Endothelial cell of umbilical vein (primary cell): ENCODE measurements at regions not wholly inside any gene's neighbourhood (a gene's known extent, or its start where the extent isn't known, plus 50 kb on each side); places are given as distances from the start of the nearest gene placed in this dataset.

Experiments
- BruUV-seq: library from RNA; stranded (reverse); fragments of 400-500 nt; replicated peaks from 2 replicates; lab custom pipeline; 2021; lab: Mats Ljungman, UMichigan
- CTCF ChIA-PET: fragments of 300-600, 350-600 bp; sonication (Branson Sonifier 250); formaldehyde crosslinking; loops from one replicate; lab custom pipeline; 2021; ENCODE audit warnings: antibody characterized with exemption, inconsistent platforms; lab: Charles Lee
- POLR2A ChIA-PET: fragments of 300-600, 350-600 bp; sonication (Branson Sonifier 250); formaldehyde crosslinking; loops from one replicate; lab custom pipeline; 2021; ENCODE audit warnings: antibody characterized with exemption, inconsistent platforms; lab: Charles Lee
- DNase-seq: peaks from one replicate; pipeline ENCODE4 v3.0.0-alpha.2; 2011; ENCODE audit warnings: low read depth, low spot score
- FAIRE-seq: peaks from 2 replicates; lab custom pipeline; 2011; peaks lifted over from hg19 to GRCh38; lab: Jason Lieb, UNC
- H2AFZ ChIP-seq: 2 replicates; pipeline ENCODE4 v1.6.0; 2012; ENCODE audit warnings: low read depth, low read length, control low read depth, inconsistent platforms
- H3K27ac ChIP-seq: 2 replicates; pipeline ENCODE4 v1.5.1; 2011; ENCODE audit warnings: low read depth, mild to moderate bottlenecking, control low read depth, low read length, moderate library complexity; ENCODE audit not compliant: insufficient read depth
- H3K27me3 ChIP-seq, 2 experiments: 2 replicates each; pipeline versions ENCODE4 v1.6.0 to v1.6.1; 2011; ENCODE audit warnings: low read length in 2 of 2, mixed read lengths in 1 of 2; ENCODE audit not compliant: control insufficient read depth in 2 of 2, insufficient read depth in 2 of 2
- H3K36me3 ChIP-seq, 2 experiments: 2 replicates in 1 of 2; 3 replicates in 1 of 2; pipeline ENCODE4 v1.5.1; 2011; ENCODE audit warnings: low read length in 2 of 2, mild to moderate bottlenecking in 1 of 2, moderate library complexity in 1 of 2; ENCODE audit not compliant: control insufficient read depth in 2 of 2, insufficient read depth in 2 of 2; ENCODE audit errors: extremely low read depth in 1 of 2
- H3K4me1 ChIP-seq: 3 replicates; pipeline ENCODE4 v1.5.1; 2011; ENCODE audit warnings: mild to moderate bottlenecking, low read length; ENCODE audit not compliant: control insufficient read depth, insufficient read depth; ENCODE audit errors: extremely low read depth
- H3K4me2 ChIP-seq: 2 replicates; pipeline ENCODE4 v1.6.1; 2011; ENCODE audit warnings: low read length, control low read depth, mixed read lengths; ENCODE audit not compliant: insufficient read depth
- H3K4me3 ChIP-seq, 3 experiments: fragments of 200-600 bp in 1 of 3; sonication (generic), shearing (Covaris generic) in 1 of 3; replicated peaks in 1 of 3; 2 replicates each; pipeline ENCODE4 v1.5.1; 2011 to 2016; ENCODE audit warnings: control low read depth in 3 of 3, low read length in 3 of 3, mild to moderate bottlenecking in 2 of 3, inconsistent platforms in 1 of 3, low read depth in 1 of 3, moderate library complexity in 1 of 3; ENCODE audit not compliant: insufficient read depth in 1 of 3
- H3K79me2 ChIP-seq: 2 replicates; pipeline ENCODE4 v1.6.0; 2012; ENCODE audit warnings: low read length, inconsistent platforms; ENCODE audit not compliant: control insufficient read depth, insufficient read depth
- H3K9ac ChIP-seq: replicated peaks from 2 replicates; pipeline ENCODE3; 2011; ENCODE audit warnings: low read length, control low read depth; ENCODE audit not compliant: insufficient read depth; ENCODE audit errors: extremely low read depth
- H3K9me1 ChIP-seq: replicated peaks from 3 replicates; pipeline ENCODE4 v1.6.0; 2011; ENCODE audit warnings: mild to moderate bottlenecking, low read length; ENCODE audit not compliant: control insufficient read depth, insufficient read depth; ENCODE audit errors: extremely low read depth
- H3K9me3 ChIP-seq: replicated peaks from 2 replicates; pipeline ENCODE4 v1.5.1; 2012; ENCODE audit warnings: low read length, inconsistent platforms; ENCODE audit not compliant: control insufficient read depth, insufficient read depth
- H4K20me1 ChIP-seq: replicated peaks from 2 replicates; pipeline ENCODE3; 2011; ENCODE audit warnings: mild to moderate bottlenecking, low read length; ENCODE audit not compliant: control insufficient read depth, insufficient read depth; ENCODE audit errors: extremely low read depth
- EZH2 ChIP-seq: IDR thresholded peaks from 2 replicates; pipeline ENCODE4 v1.6.1; 2012; ENCODE audit warnings: borderline replicate concordance, low read depth, mild to moderate bottlenecking, moderate library complexity, low read length, inconsistent platforms; ENCODE audit not compliant: severe bottlenecking
- FOS ChIP-seq: IDR thresholded peaks from 2 replicates; pipeline ENCODE4 v1.6.1; 2011; ENCODE audit warnings: mild to moderate bottlenecking, low read length, moderate library complexity, borderline replicate concordance; ENCODE audit not compliant: insufficient read depth
- GATA2 ChIP-seq: IDR thresholded peaks from 2 replicates; pipeline ENCODE4 v1.7.0; 2011; ENCODE audit warnings: low read depth, mild to moderate bottlenecking, moderate library complexity, mixed read lengths, low read length; ENCODE audit not compliant: insufficient read length, insufficient read depth
- JUN ChIP-seq: IDR thresholded peaks from 2 replicates; pipeline ENCODE4 v1.6.1; 2011; ENCODE audit warnings: borderline replicate concordance, low read depth; ENCODE audit not compliant: insufficient read length, insufficient read depth
- MYC ChIP-seq: IDR thresholded peaks from one replicate; pipeline ENCODE4 v1.6.1; 2011; ENCODE audit warnings: mild to moderate bottlenecking, low read depth, low read length
- POLR2A ChIP-seq: IDR thresholded peaks from 2 replicates; pipeline ENCODE4 v1.6.1; 2012; ENCODE audit warnings: low read depth, mild to moderate bottlenecking, control low read depth, low read length
- POLR2AphosphoS5 ChIP-seq: IDR thresholded peaks from 2 replicates; pipeline ENCODE4 v1.6.1; 2012; ENCODE audit warnings: low read depth, mild to moderate bottlenecking, control low read depth, low read length, moderate library complexity; ENCODE audit not compliant: insufficient read depth
- dilution Hi-C: fragments of 300-500 bp; cut with MboI; formaldehyde crosslinking; loops from one replicate; pipeline ENCODE4 v1.15.0; 2019; ENCODE audit warnings: low sequenced_read_pairs; ENCODE audit not compliant: extremely low pct_ligation_motif_present
- intact Hi-C: fragments of 100-400 bp; cut with micrococcal nuclease; formaldehyde crosslinking; loops from one replicate; pipeline ENCODE4 v1.10.0; 2022
- TF ChIP-seq, protein P1 (sequence below), 2 donors: IDR thresholded peaks; 1 replicate in 1 of 2; 2 replicates in 1 of 2; pipeline ENCODE4 v1.5.1; 2011; ENCODE audit warnings: low read length in 2 of 2, mild to moderate bottlenecking in 2 of 2, moderate library complexity in 2 of 2, control low read depth in 1 of 2, inconsistent platforms in 1 of 2, low read depth in 1 of 2; ENCODE audit not compliant: insufficient read depth in 1 of 2; ENCODE audit errors: extremely low read depth in 1 of 2
- TF ChIP-seq, protein P2 (sequence below): IDR thresholded peaks from 2 replicates; pipeline ENCODE4 v1.6.1; 2011; ENCODE audit not compliant: insufficient read depth, insufficient read length

DNA sequence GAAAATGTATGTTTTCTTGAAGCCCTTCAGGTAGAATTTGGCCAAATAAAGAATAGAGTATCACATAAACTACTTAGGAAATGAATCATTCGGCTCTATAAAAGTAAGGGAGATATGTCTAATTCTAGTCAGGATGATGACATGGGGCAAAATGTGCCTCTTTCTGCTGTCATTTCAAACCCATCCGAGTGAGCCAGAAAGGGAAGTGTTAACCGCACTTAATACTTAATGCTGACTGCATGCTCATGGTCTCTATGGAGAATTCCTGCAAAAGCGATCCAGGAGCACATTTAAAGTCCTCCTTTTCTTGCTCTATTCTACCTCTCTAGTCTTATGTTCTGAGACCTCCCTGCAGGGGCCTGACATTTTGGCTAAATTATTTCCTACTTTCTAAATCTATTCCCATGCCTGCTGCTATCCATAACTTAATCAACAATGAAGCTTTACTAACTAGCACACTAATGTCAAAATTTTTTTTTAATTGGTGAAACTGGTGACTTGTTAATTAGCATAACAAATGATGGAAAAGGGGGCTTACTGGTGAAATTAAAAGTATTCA is 127.4 kb downstream of the CDC42EP3 start:
- POLR2A ChIA-PET: no interaction called here

DNA sequence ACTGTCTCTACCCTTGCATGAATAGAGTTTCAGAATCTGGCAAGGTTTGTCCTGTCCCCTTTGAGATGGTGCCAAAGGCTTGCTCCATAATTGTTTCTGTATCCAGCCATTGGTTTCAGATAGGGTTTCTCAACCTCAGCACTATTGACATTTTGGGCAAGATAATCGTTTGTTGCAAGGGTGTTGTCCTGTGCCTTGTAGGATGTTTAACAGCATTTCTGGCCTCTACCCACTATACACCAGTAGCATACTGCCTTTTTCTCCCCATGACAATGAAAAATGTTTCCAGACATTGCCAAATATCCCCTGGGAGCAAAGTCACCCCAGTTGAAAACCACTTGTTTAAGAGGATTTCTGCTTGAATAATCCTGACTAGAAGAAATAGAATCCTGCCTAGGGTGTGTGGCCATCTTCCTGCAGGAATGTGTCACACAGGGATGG is 126.8 kb downstream of the CDC42EP3 start:
- H3K9ac ChIP-seq: no peak overlapping the region
- H2AFZ ChIP-seq: no peak overlapping the region
- H3K4me1 ChIP-seq: no peaks in the 10 kb centered on the region
- intact Hi-C loops (no loop called here), dilution Hi-C loops (no loop called here)
- DNase-seq (no peak), FAIRE-seq (no peak)
- H3K27ac ChIP-seq: no peak overlapping the region
- H3K9me3 ChIP-seq: no peaks in the 10 kb centered on the region
- no peaks in the 10 kb centered on the region for H3K9me1 ChIP-seq
- H3K4me3 ChIP-seq: no peak overlapping the region
- BruUV-seq: no TSS peak
- no peak overlapping the region for H3K4me2 ChIP-seq
- H3K36me3 ChIP-seq: no peaks in the 10 kb centered on the region
- TF ChIP-seq FOS: no peak
- TF ChIP-seq, protein P1, sequence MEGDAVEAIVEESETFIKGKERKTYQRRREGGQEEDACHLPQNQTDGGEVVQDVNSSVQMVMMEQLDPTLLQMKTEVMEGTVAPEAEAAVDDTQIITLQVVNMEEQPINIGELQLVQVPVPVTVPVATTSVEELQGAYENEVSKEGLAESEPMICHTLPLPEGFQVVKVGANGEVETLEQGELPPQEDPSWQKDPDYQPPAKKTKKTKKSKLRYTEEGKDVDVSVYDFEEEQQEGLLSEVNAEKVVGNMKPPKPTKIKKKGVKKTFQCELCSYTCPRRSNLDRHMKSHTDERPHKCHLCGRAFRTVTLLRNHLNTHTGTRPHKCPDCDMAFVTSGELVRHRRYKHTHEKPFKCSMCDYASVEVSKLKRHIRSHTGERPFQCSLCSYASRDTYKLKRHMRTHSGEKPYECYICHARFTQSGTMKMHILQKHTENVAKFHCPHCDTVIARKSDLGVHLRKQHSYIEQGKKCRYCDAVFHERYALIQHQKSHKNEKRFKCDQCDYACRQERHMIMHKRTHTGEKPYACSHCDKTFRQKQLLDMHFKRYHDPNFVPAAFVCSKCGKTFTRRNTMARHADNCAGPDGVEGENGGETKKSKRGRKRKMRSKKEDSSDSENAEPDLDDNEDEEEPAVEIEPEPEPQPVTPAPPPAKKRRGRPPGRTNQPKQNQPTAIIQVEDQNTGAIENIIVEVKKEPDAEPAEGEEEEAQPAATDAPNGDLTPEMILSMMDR (IDR thresholded peaks at IDR 0.05; ENCODE audit: extremely low read depth in 1 of 2, insufficient read depth in 1 of 2, low read depth in 1 of 2, low read length in 2 of 2): no peak
- TF ChIP-seq GATA2: no peak
- no peak for TF ChIP-seq MYC
- TF ChIP-seq EZH2: no peak
- TF ChIP-seq POLR2AphosphoS5: no peak
- no peak for TF ChIP-seq POLR2A
- TF ChIP-seq JUN: no peak
- POLR2A ChIA-PET: no interaction called here
- no peaks in the 10 kb centered on the region for H3K79me2 ChIP-seq
- H4K20me1 ChIP-seq: no peaks in the 10 kb centered on the region
- CTCF ChIA-PET: interaction anchor here (1.8 kb wide), 1 partner anchor 15 kb away, joined by 5 read pairs; no protein-coding TSS in a partner anchor
- H3K27me3 ChIP-seq: no peaks in the 10 kb centered on the region

More for the DNA sequence above, 127.4 kb downstream of the CDC42EP3 start:
- Histone ChIP-seq H3K27ac (no peak overlapping the region), H2AFZ (no peak overlapping the region), H3K79me2 (no peaks in the 10 kb centered on the region), H3K4me3 (no peak overlapping the region), H3K4me2 (no peak overlapping the region), H3K27me3 (no peaks in the 10 kb centered on the region), H3K9ac (no peak overlapping the region), H3K9me3 (no peaks in the 10 kb centered on the region), H3K9me1 (no peaks in the 10 kb centered on the region), H4K20me1 (no peaks in the 10 kb centered on the region), H3K36me3 (no peaks in the 10 kb centered on the region), H3K4me1 (no peaks in the 10 kb centered on the region)
- DNase-seq: no peak
- intact Hi-C loops: no loop called here
- FAIRE-seq: no peak
- no TSS peak for BruUV-seq
- CTCF ChIA-PET: interaction anchor here (1.4 to 1.8 kb wide), 3 partner anchors 16 to 333 kb away, joined by 3 to 5 read pairs (median 4); no protein-coding TSS in a partner anchor
- dilution Hi-C loops: no loop called here
- no peak for TF ChIP-seq EZH2
- no peak for TF ChIP-seq POLR2A
- TF ChIP-seq FOS: no peak
- TF ChIP-seq MYC: no peak
- TF ChIP-seq GATA2: no peak
- TF ChIP-seq, protein P2, sequence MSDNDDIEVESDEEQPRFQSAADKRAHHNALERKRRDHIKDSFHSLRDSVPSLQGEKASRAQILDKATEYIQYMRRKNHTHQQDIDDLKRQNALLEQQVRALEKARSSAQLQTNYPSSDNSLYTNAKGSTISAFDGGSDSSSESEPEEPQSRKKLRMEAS: no peak
- no peak for TF ChIP-seq POLR2AphosphoS5
